Esophagus squamous epithelium (tissue), 4 donors: ENCODE measurements at regions not wholly inside any gene's neighbourhood (a gene's known extent, or its start where the extent isn't known, plus 50 kb on each side); places are given as distances from the start of the nearest gene placed in this dataset.

Experiments used
- CTCF ChIP-seq, 6 experiments: fragments of 450-650 bp in 4 of 6; fragments of 200-600 bp in 2 of 6; sonication (generic) in 2 of 6; IDR thresholded peaks; one replicate each; pipeline ENCODE4 v1.5.1; 2016 to 2019; ENCODE audit warnings: antibody characterized with exemption in 6 of 6, mild to moderate bottlenecking in 4 of 6, moderate library complexity in 4 of 6
- POLR2A ChIP-seq, 4 donors: fragments of 450-650 bp; IDR thresholded peaks; one replicate each; pipeline ENCODE4 v1.6.1; 2017; ENCODE audit warnings: antibody characterized with exemption in 4 of 4, mild to moderate bottlenecking in 4 of 4, moderate library complexity in 3 of 4

- TF ChIP-seq CTCF (IDR thresholded peaks at IDR 0.05) (no peak), POLR2A (IDR thresholded peaks at IDR 0.05) (no peak)
Measured at GRCh38 chr3:109902549-109902948, 565.2 kb upstream of the DPPA4 start.
